H1 (cell line): ENCODE measurements at regions not wholly inside any gene's neighbourhood (a gene's known extent, or its start where the extent isn't known, plus 50 kb on each side); places are given as distances from the start of the nearest gene placed in this dataset.

Experiments
- CTCF ChIP-seq, 3 experiments: IDR thresholded peaks; 1 replicate in 2 of 3; 2 replicates in 1 of 3; pipeline versions ENCODE4 v1.5.1 to v1.6.1; 2011; ENCODE audit warnings: low read length in 3 of 3, mild to moderate bottlenecking in 3 of 3, inconsistent platforms in 2 of 3, low read depth in 1 of 3, moderate library complexity in 1 of 3; ENCODE audit not compliant: insufficient read depth in 1 of 3; ENCODE audit errors: control extremely low read depth in 1 of 3
- EZH2 ChIP-seq: fragments of 200-600 bp; sonication (generic); IDR thresholded peaks from 2 replicates; pipeline ENCODE4 v1.7.1; 2012; ENCODE audit warnings: low read depth, mild to moderate bottlenecking, moderate library complexity, low read length, inconsistent platforms; ENCODE audit not compliant: severe bottlenecking
- POLR2A ChIP-seq, 2 experiments: IDR thresholded peaks; 1 replicate in 1 of 2; 2 replicates in 1 of 2; pipeline ENCODE4 v1.6.1; 2011; ENCODE audit warnings: low read depth in 2 of 2, low read length in 2 of 2, mild to moderate bottlenecking in 2 of 2; ENCODE audit errors: control extremely low read depth in 1 of 2
- RNF2 ChIP-seq: fragments of 200-900, 300-1000 bp; sonication (generic); IDR thresholded peaks from 2 replicates; pipeline ENCODE4 v1.7.1; 2016; ENCODE audit warnings: borderline replicate concordance, low read depth, mild to moderate bottlenecking, antibody characterized with exemption, low read length; ENCODE audit not compliant: poor library complexity, severe bottlenecking; ENCODE audit errors: missing control alignments

DNA sequence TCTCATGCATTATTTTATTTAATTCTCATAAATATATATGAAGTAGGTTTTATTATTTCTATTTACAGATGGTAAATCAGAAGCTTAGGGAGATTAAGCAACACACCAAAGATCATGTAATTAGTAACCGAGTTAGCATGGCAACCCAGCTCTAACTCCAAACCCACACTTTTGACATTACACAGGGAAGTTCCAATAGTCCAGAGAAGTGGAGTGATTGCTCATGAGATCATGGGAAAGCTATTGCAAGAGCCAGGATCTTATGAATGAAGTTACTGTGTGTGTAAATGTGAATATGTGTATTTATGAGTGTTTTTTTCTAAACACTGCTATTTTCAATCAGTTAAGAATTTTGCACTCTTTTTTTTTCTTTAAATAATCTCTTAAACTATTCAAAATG is 225.8 kb upstream of the KIRREL3 start:
- TF ChIP-seq RNF2 (no peak), EZH2 (no peak), CTCF (IDR thresholded peaks at IDR 0.05; ENCODE audit: control extremely low read depth in 1 of 3, insufficient read depth in 1 of 3, low read depth in 1 of 3, low read length in 3 of 3) (no peak), POLR2A (IDR thresholded peaks at IDR 0.05; ENCODE audit: control extremely low read depth in 1 of 2, low read depth in 2 of 2, low read length in 2 of 2) (no peak)
